Effector memory CD4-positive, alpha-beta T cell (primary cell): ENCODE measurements at regions not wholly inside any gene's neighbourhood (a gene's known extent, or its start where the extent isn't known, plus 50 kb on each side); places are given as distances from the start of the nearest gene placed in this dataset.

Experiments used
- DNase-seq, 3 donors: peaks; one replicate each; pipeline ENCODE4 v3.0.0-alpha.2; 2020
- H3K27ac ChIP-seq: 2 replicates; pipeline ENCODE4 v1.7.0; 2013; ENCODE audit warnings: mild to moderate bottlenecking, low read length, moderate library complexity; ENCODE audit not compliant: insufficient read depth, poor library complexity, severe bottlenecking
- H3K27me3 ChIP-seq: replicated peaks from 2 replicates; pipeline ENCODE4 v1.7.0; 2013; ENCODE audit warnings: mild to moderate bottlenecking, low read length; ENCODE audit not compliant: insufficient read depth, control insufficient read depth, poor library complexity, severe bottlenecking
- H3K36me3 ChIP-seq: 2 replicates; pipeline ENCODE4 v1.7.0; 2013; ENCODE audit warnings: mild to moderate bottlenecking, low read length, moderate library complexity; ENCODE audit not compliant: control insufficient read depth, insufficient read depth
- H3K4me1 ChIP-seq: 2 replicates; pipeline ENCODE4 v1.7.0; 2013; ENCODE audit warnings: low read length, mild to moderate bottlenecking; ENCODE audit not compliant: control insufficient read depth, insufficient read depth, poor library complexity, severe bottlenecking
- H3K4me3 ChIP-seq: 2 replicates; pipeline ENCODE4 v1.7.0; 2013; ENCODE audit warnings: low read length, low read depth, mild to moderate bottlenecking; ENCODE audit not compliant: insufficient read depth, poor library complexity, severe bottlenecking
- H3K9me3 ChIP-seq: 2 replicates; pipeline ENCODE4 v1.7.0; 2013; ENCODE audit warnings: mild to moderate bottlenecking, low read length, moderate library complexity; ENCODE audit not compliant: control insufficient read depth

GRCh38 chr7:10557375-10557774 lies 416.3 kb upstream of the PHF14 start:
- Histone ChIP-seq H3K27me3 (no peaks in the 10 kb centered on the region), H3K4me3 (no peak overlapping the region), H3K4me1 (no peaks in the 10 kb centered on the region), H3K9me3 (no peaks in the 10 kb centered on the region), H3K36me3 (no peaks in the 10 kb centered on the region), H3K27ac (no peak overlapping the region)
- DNase-seq, result no peak

GRCh38 chr7:10560497-10560896 lies 413.2 kb upstream of the PHF14 start:
- Histone ChIP-seq H3K36me3 (no peaks in the 10 kb centered on the region), H3K27me3 (no peaks in the 10 kb centered on the region), H3K27ac (no peak overlapping the region), H3K4me3 (no peak overlapping the region), H3K4me1 (no peaks in the 10 kb centered on the region), H3K9me3 (no peaks in the 10 kb centered on the region)
- DNase-seq, result no peak

DNA sequence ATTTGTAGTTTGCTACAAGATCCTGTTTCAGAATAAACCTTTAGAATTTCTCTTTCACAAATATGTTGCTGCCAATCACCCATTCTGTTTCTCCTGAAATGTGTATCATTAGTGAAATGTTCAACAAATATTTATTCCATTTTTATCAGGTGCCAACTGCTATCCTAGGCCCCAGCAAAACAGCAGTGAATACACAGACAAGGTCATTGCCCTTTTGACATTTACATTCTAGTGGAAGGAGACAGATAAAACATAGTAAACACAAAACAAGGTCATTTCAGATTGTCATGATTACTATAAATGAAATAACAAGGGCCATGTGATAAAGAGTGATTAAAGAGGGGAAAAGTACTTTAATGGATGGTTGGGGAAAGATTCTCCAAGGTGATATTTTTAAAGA lies 404.8 kb upstream of the PHF14 start:
- no peak for DNase-seq
- no peak overlapping the region for H3K4me3 ChIP-seq
- no peaks in the 10 kb centered on the region for H3K27me3 ChIP-seq
- H3K9me3 ChIP-seq, result no peaks in the 10 kb centered on the region
- no peaks in the 10 kb centered on the region for H3K4me1 ChIP-seq
- H3K27ac ChIP-seq, result no peak overlapping the region
- H3K36me3 ChIP-seq, result no peaks in the 10 kb centered on the region

- Histone ChIP-seq H3K4me3 (no peak overlapping the region), H3K36me3 (no peaks in the 10 kb centered on the region), H3K27me3 (no peaks in the 10 kb centered on the region), H3K9me3 (no peaks in the 10 kb centered on the region), H3K27ac (no peak overlapping the region), H3K4me1 (no peaks in the 10 kb centered on the region)
- no peak for DNase-seq
These were observed 401.9 kb upstream of the PHF14 start for GRCh38 chr7:10571759-10572158.

DNA sequence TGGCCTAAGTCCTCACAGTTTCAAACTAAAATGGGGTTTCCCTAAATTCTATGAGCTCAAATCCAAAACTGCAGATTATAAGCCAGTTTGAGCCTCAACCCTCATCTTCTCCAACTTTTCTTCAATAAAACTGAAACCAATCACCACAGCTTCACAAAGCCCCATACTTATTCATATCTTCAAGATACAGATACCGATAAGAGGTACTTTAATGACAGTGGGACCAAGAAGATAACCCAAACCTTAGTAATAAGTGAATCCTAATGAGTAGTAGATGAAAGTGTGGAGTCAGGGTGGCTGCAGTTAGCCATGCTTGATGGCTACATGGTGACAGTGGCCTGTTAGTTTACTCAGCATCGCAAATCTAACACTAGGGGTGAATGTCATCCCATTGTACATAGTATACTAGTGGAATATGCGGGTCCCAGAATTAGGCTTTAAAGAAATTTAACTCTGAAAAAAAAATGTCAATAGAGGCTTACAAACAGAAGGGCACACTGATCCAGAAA lies 395.8 kb upstream of the PHF14 start:
- Histone ChIP-seq H3K4me1 (no peaks in the 10 kb centered on the region), H3K27ac (no peak overlapping the region), H3K9me3 (no peaks in the 10 kb centered on the region), H3K36me3 (no peaks in the 10 kb centered on the region), H3K4me3 (no peak overlapping the region), H3K27me3 (no peaks in the 10 kb centered on the region)
- DNase-seq, result no peak

DNA sequence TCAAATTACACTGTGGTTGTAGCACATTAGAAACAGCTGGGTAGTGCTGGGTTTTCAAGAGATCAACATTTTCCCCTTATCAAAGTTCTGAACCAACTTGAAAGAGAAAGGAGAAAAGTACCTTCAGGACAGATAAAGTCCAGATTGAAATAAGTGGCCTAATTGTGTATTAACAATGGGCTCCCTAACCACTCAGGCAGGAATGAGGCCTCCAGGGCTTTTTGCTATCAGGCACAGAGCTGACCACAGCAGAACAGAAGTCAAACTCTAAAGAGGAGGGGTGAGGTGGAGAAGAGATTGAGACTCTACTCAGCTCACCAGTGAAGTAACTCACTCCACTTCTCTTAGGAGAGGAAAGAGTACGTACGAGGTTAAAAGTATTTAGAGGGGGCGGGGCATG lies 394.1 kb upstream of the PHF14 start:
- Histone ChIP-seq H3K27ac (no peak overlapping the region), H3K27me3 (no peaks in the 10 kb centered on the region), H3K9me3 (no peaks in the 10 kb centered on the region), H3K4me3 (no peak overlapping the region), H3K36me3 (no peaks in the 10 kb centered on the region), H3K4me1 (no peaks in the 10 kb centered on the region)
- DNase-seq, result no peak

GRCh38 chr7:10584886-10585285 lies 388.8 kb upstream of the PHF14 start:
- Histone ChIP-seq H3K9me3 (no peaks in the 10 kb centered on the region), H3K36me3 (no peaks in the 10 kb centered on the region), H3K27ac (no peak overlapping the region), H3K27me3 (no peaks in the 10 kb centered on the region), H3K4me3 (no peak overlapping the region), H3K4me1 (no peaks in the 10 kb centered on the region)
- no peak for DNase-seq

DNA sequence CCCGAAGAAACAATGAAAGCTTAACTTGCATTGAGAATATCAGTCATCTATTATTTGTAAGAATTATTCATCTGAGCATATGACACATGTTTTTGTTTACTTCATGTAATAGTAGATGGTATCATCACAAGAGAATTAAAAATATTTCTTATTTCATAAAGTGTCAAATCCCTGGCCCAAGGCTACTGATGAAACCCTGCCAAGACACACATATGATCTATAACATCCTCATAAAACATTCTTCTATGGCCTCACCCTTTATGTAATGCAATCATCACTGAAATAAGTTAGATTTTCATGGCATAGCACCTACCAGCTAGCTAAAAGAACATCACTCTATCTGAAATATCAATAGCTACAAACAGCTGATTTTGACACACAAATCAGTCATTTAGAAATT lies 385.6 kb upstream of the PHF14 start:
- no peaks in the 10 kb centered on the region for H3K27me3 ChIP-seq
- H3K9me3 ChIP-seq, result no peaks in the 10 kb centered on the region
- H3K4me1 ChIP-seq, result no peaks in the 10 kb centered on the region
- no peak overlapping the region for H3K27ac ChIP-seq
- no peak overlapping the region for H3K4me3 ChIP-seq
- H3K36me3 ChIP-seq, result no peaks in the 10 kb centered on the region
- no peak for DNase-seq

GRCh38 chr7:10592604-10593003 lies 381.1 kb upstream of the PHF14 start:
- H3K4me3 ChIP-seq, result no peak overlapping the region
- no peaks in the 10 kb centered on the region for H3K36me3 ChIP-seq
- H3K27me3 ChIP-seq, result no peaks in the 10 kb centered on the region
- H3K4me1 ChIP-seq, result no peaks in the 10 kb centered on the region
- DNase-seq, result no peak
- H3K27ac ChIP-seq, result no peak overlapping the region
- no peaks in the 10 kb centered on the region for H3K9me3 ChIP-seq

GRCh38 chr7:10593080-10593479 lies 380.6 kb upstream of the PHF14 start:
- H3K36me3 ChIP-seq, result no peaks in the 10 kb centered on the region
- H3K4me1 ChIP-seq, result no peaks in the 10 kb centered on the region
- H3K27me3 ChIP-seq, result no peaks in the 10 kb centered on the region
- H3K9me3 ChIP-seq, result no peaks in the 10 kb centered on the region
- DNase-seq, result no peak
- H3K4me3 ChIP-seq, result no peak overlapping the region
- H3K27ac ChIP-seq, result no peak overlapping the region

GRCh38 chr7:10596827-10597226 lies 376.8 kb upstream of the PHF14 start:
- no peaks in the 10 kb centered on the region for H3K36me3 ChIP-seq
- no peaks in the 10 kb centered on the region for H3K9me3 ChIP-seq
- H3K4me3 ChIP-seq, result no peak overlapping the region
- no peaks in the 10 kb centered on the region for H3K4me1 ChIP-seq
- DNase-seq, result no peak
- H3K27ac ChIP-seq, result no peak overlapping the region
- H3K27me3 ChIP-seq, result no peaks in the 10 kb centered on the region
